H9 (cell line): ENCODE measurements at regions not wholly inside any gene's neighbourhood (a gene's known extent, or its start where the extent isn't known, plus 50 kb on each side); places are given as distances from the start of the nearest gene placed in this dataset.
A peak's percentile ranks its signal among the peaks of the same experiment; 100 is the strongest.

Experiments used
- DNase-seq: peaks from one replicate; pipeline ENCODE4 v3.0.0-alpha.2; 2017
- H2AFZ ChIP-seq: one replicate; pipeline ENCODE4 v1.6.1; 2013; ENCODE audit warnings: mild to moderate bottlenecking, low read length, control low read depth, moderate library complexity
- H2AK5ac ChIP-seq: 2 replicates; pipeline ENCODE4 v1.6.1; 2013; ENCODE audit warnings: low read length, control low read depth, mixed read lengths; ENCODE audit not compliant: insufficient read length
- H2BK120ac ChIP-seq: one replicate; pipeline ENCODE4 v1.6.1; 2013; ENCODE audit warnings: low read depth, mild to moderate bottlenecking, low read length, control low read depth, inconsistent platforms; ENCODE audit not compliant: poor library complexity, severe bottlenecking
- H2BK12ac ChIP-seq: 2 replicates; pipeline ENCODE4 v1.6.1; 2013; ENCODE audit warnings: low read length, control low read depth, mixed read lengths, low read depth; ENCODE audit not compliant: insufficient read length
- H2BK15ac ChIP-seq: 2 replicates; pipeline ENCODE4 v1.6.1; 2013; ENCODE audit warnings: low read depth, low read length, control low read depth
- H2BK20ac ChIP-seq: one replicate; pipeline ENCODE4 v1.6.1; 2013; ENCODE audit warnings: low read depth, mild to moderate bottlenecking, low read length, control low read depth, inconsistent platforms; ENCODE audit not compliant: poor library complexity, severe bottlenecking
- H2BK5ac ChIP-seq: 2 replicates; pipeline ENCODE4 v1.6.1; 2013; ENCODE audit warnings: low read length, control low read depth, mixed read lengths; ENCODE audit not compliant: insufficient read length
- H3K14ac ChIP-seq: 2 replicates; pipeline ENCODE4 v1.6.1; 2013; ENCODE audit warnings: low read length, control low read depth; ENCODE audit not compliant: insufficient read depth
- H3K18ac ChIP-seq: 2 replicates; pipeline ENCODE4 v1.6.1; 2013; ENCODE audit warnings: low read depth, mild to moderate bottlenecking, mixed read lengths, low read length, control low read depth; ENCODE audit not compliant: insufficient read length
- H3K23ac ChIP-seq: 2 replicates; pipeline ENCODE4 v1.6.1; 2013; ENCODE audit warnings: low read length, control low read depth, mixed read lengths, low read depth; ENCODE audit not compliant: insufficient read length
- H3K23me2 ChIP-seq: 2 replicates; pipeline ENCODE4 v1.6.1; 2013; ENCODE audit warnings: low read depth, mild to moderate bottlenecking, mixed read lengths, low read length, control low read depth; ENCODE audit not compliant: insufficient read length, poor library complexity, severe bottlenecking
- H3K27ac ChIP-seq: 2 replicates; pipeline ENCODE4 v1.5.1; 2013; ENCODE audit warnings: low read length, control low read depth, mixed read lengths, low read depth; ENCODE audit not compliant: insufficient read length
- H3K27me3 ChIP-seq: 2 replicates; pipeline ENCODE4 v1.6.1; 2013; ENCODE audit warnings: low read length, control low read depth, inconsistent platforms; ENCODE audit not compliant: insufficient read depth
- H3K4ac ChIP-seq: 2 replicates; pipeline ENCODE4 v1.6.1; 2013; ENCODE audit warnings: low read depth, mild to moderate bottlenecking, control low read depth, inconsistent platforms, low read length, moderate library complexity
- H3K4me1 ChIP-seq: 2 replicates; pipeline ENCODE4 v1.6.1; 2013; ENCODE audit warnings: low read length, control low read depth, inconsistent platforms; ENCODE audit not compliant: insufficient read depth
- H3K4me2 ChIP-seq: 2 replicates; pipeline ENCODE4 v1.6.1; 2013; ENCODE audit warnings: low read length, control low read depth, mixed read lengths; ENCODE audit not compliant: insufficient read length, insufficient read depth
- H3K56ac ChIP-seq: 2 replicates; pipeline ENCODE4 v1.6.1; 2013; ENCODE audit warnings: low read depth, mild to moderate bottlenecking, mixed read lengths, low read length, control low read depth; ENCODE audit not compliant: insufficient read length
- H3K79me1 ChIP-seq: 2 replicates; pipeline ENCODE4 v1.6.1; 2013; ENCODE audit warnings: low read depth, mild to moderate bottlenecking, moderate library complexity, low read length, control low read depth, inconsistent platforms; ENCODE audit not compliant: insufficient read depth, poor library complexity, severe bottlenecking
- H3K79me2 ChIP-seq: 2 replicates; pipeline ENCODE4 v1.6.1; 2013; ENCODE audit warnings: low read length, control low read depth, inconsistent platforms; ENCODE audit not compliant: insufficient read depth
- H3K9ac ChIP-seq: 2 replicates; pipeline ENCODE4 v1.6.1; 2013; ENCODE audit warnings: low read length, control low read depth, mixed read lengths; ENCODE audit not compliant: insufficient read length; ENCODE audit errors: extremely low read depth
- H3K9me3 ChIP-seq: one replicate; pipeline ENCODE4 v1.6.1; 2013; ENCODE audit warnings: low read depth, low read length, inconsistent platforms; ENCODE audit not compliant: control insufficient read depth
- H3T11ph ChIP-seq: one replicate; pipeline ENCODE4 v1.6.1; 2013; ENCODE audit warnings: mild to moderate bottlenecking, low read length, control low read depth, inconsistent platforms
- H4K20me1 ChIP-seq: one replicate; pipeline ENCODE4 v1.6.1; 2013; ENCODE audit not compliant: control insufficient read depth, insufficient read length, insufficient read depth
- H4K5ac ChIP-seq: 2 replicates; pipeline ENCODE4 v1.6.1; 2013; ENCODE audit warnings: low read depth, mild to moderate bottlenecking, mixed read lengths, low read length, control low read depth; ENCODE audit not compliant: insufficient read length
- H4K8ac ChIP-seq: replicated peaks from 2 replicates; pipeline ENCODE4 v1.6.1; 2013; ENCODE audit warnings: low read length, control low read depth, mixed read lengths, low read depth; ENCODE audit not compliant: insufficient read length
- H4K91ac ChIP-seq: 2 replicates; pipeline ENCODE4 v1.6.1; 2013; ENCODE audit warnings: low read depth, mild to moderate bottlenecking, moderate library complexity, mixed read lengths, low read length, control low read depth; ENCODE audit not compliant: insufficient read length
- H3K27ac Mint-ChIP-seq, 3 experiments: 2 replicates in 2 of 3; 3 replicates in 1 of 3; pipeline ENCODE4 v1.8.0; 2020 to 2021; ENCODE audit warnings: mixed read lengths in 3 of 3, mild to moderate bottlenecking in 1 of 3, moderate library complexity in 1 of 3
- H3K27me3 Mint-ChIP-seq: 2 replicates; pipeline ENCODE4 v1.8.0; 2021; ENCODE audit warnings: low read depth, mild to moderate bottlenecking, moderate library complexity, mixed read lengths
- H3K36me3 Mint-ChIP-seq, 3 experiments: 2 replicates in 2 of 3; 3 replicates in 1 of 3; pipeline ENCODE4 v1.8.0; 2020 to 2021; ENCODE audit warnings: low read depth in 3 of 3, mixed read lengths in 3 of 3; ENCODE audit not compliant: insufficient read depth in 1 of 3
- H3K4me1 Mint-ChIP-seq, 2 experiments: 2 replicates each; pipeline ENCODE4 v1.8.0; 2020; ENCODE audit warnings: mixed read lengths in 2 of 2
- H3K4me3 Mint-ChIP-seq, 2 experiments: 2 replicates in 1 of 2; 3 replicates in 1 of 2; pipeline ENCODE4 v1.8.0; 2020 to 2021; ENCODE audit warnings: mild to moderate bottlenecking in 2 of 2, mixed read lengths in 2 of 2, moderate library complexity in 1 of 2
- H3K9me3 Mint-ChIP-seq, 2 experiments: 2 replicates in 1 of 2; 3 replicates in 1 of 2; pipeline ENCODE4 v1.8.0; 2020; ENCODE audit warnings: mild to moderate bottlenecking in 2 of 2, mixed read lengths in 2 of 2, moderate library complexity in 1 of 2
- CTCF ChIP-seq: fragments of 200-600 bp; sonication (generic); conservative IDR thresholded peaks from 3 replicates; pipeline ENCODE4 v1.8.0; 2021; ENCODE audit warnings: antibody characterized with exemption, mild to moderate bottlenecking
- WGBS: extraction: QIAGEN DNeasy Blood & Tissue Kit; methylation state at CpG from one replicate; pipeline ENCODE4 v1.1.7; 2013; ENCODE audit warnings: missing lambda C conversion rate, low lambda C conversion rate, mixed read lengths; ENCODE audit not compliant: insufficient read length; ENCODE audit errors: extremely low coverage; 5-methylcytosine and 5-hydroxymethylcytosine counted together

GRCh38 chr6:94733066-94733465 lies 844.3 kb upstream of the MANEA start:
- Histone ChIP-seq H3K23ac (no peak overlapping the region), H4K91ac (no peak overlapping the region), H3K56ac (no peak overlapping the region), H3K14ac (no peak overlapping the region), H4K8ac (no peak overlapping the region), H2BK5ac (no peak overlapping the region), H3K9me3 (no peaks in the 10 kb centered on the region), H2BK12ac (no peak overlapping the region), H3K18ac (no peak overlapping the region), H3K79me1 (no peaks in the 10 kb centered on the region), H3K27ac (no peak overlapping the region), H3K4me1 (no peaks in the 10 kb centered on the region), H4K5ac (no peak overlapping the region), H3T11ph (no peak overlapping the region), H2BK15ac (no peak overlapping the region), H2AFZ (no peak overlapping the region), H3K4ac (no peak overlapping the region), H2AK5ac (no peak overlapping the region), H3K79me2 (no peaks in the 10 kb centered on the region), H3K23me2 (no peaks in the 10 kb centered on the region), H2BK120ac (no peak overlapping the region), H2BK20ac (no peak overlapping the region), H3K27me3 (no peaks in the 10 kb centered on the region), H3K4me2 (no peak overlapping the region), H4K20me1 (no peaks in the 10 kb centered on the region), H3K9ac (no peak overlapping the region)
- peak; percentile 59 for TF ChIP-seq CTCF
- DNase-seq, result peak; percentile 43
- H3K27me3 Mint-ChIP-seq, result no peaks in the 10 kb centered on the region
- peaks cover 8% of the 10 kb centered on the region in 2 experiments for H3K9me3 Mint-ChIP-seq
- H3K4me1 Mint-ChIP-seq, result no peaks in the 10 kb centered on the region
- no CpG with 5 or more reads among the region's 7 CpGs for WGBS
- H3K4me3 Mint-ChIP-seq, result no peak overlapping the region
- H3K36me3 Mint-ChIP-seq, result peaks cover 2 to 8% (median 8%) of the 10 kb centered on the region in 3 experiments; a peak in 4 of 7 replicates
- no peak overlapping the region for H3K27ac Mint-ChIP-seq
